Eye (tissue), 1 donor: ENCODE measurements at regions not wholly inside any gene's neighbourhood (a gene's known extent, or its start where the extent isn't known, plus 50 kb on each side); places are given as distances from the start of the nearest gene placed in this dataset.
"Not testable (repeated sequence)": the region's sequence is repeated elsewhere in the genome, so short reads cannot be mapped to it uniquely, and the experiment has no call there.

Experiments
- DNase-seq: peaks from one replicate; pipeline ENCODE4 v3.0.0-alpha.2; 2015

GRCh38 chr19:28333909-28334308 is 879.0 kb downstream of the UQCRFS1 start:
- DNase-seq = no peak

GRCh38 chr19:28332886-28333285 is 880.1 kb downstream of the UQCRFS1 start:
- DNase-seq = no peak

GRCh38 chr19:28332351-28332750 is 880.6 kb downstream of the UQCRFS1 start:
- no peak for DNase-seq

- DNase-seq = no peak
Observed at GRCh38 chr19:28331596-28331995, 881.4 kb downstream of the UQCRFS1 start.

- no peak for DNase-seq
Observed at GRCh38 chr19:28330831-28331230, 882.1 kb downstream of the UQCRFS1 start.

GRCh38 chr19:28329429-28329828 is 883.5 kb downstream of the UQCRFS1 start:
- no peak for DNase-seq

GRCh38 chr19:28327905-28328304 is 885.0 kb downstream of the UQCRFS1 start:
- DNase-seq = no peak

- DNase-seq = no peak
Observed at GRCh38 chr19:28326746-28327145, 886.2 kb downstream of the UQCRFS1 start.

- DNase-seq = no peak
Observed at GRCh38 chr19:28324275-28325060, 888.5 kb downstream of the UQCRFS1 start.

GRCh38 chr19:28322945-28323344 is 890.0 kb downstream of the UQCRFS1 start:
- no peak for DNase-seq

- DNase-seq = no peak
Observed at GRCh38 chr19:28322491-28322890, 890.5 kb downstream of the UQCRFS1 start.

- DNase-seq = no peak
Observed at GRCh38 chr19:28319918-28320317, 893.0 kb downstream of the UQCRFS1 start.

GRCh38 chr19:28319227-28319626 is 893.7 kb downstream of the UQCRFS1 start:
- no peak for DNase-seq

- DNase-seq = no peak
Observed at GRCh38 chr19:28318469-28319179, 894.3 kb downstream of the UQCRFS1 start.

GRCh38 chr19:28316464-28316863 is 896.5 kb downstream of the UQCRFS1 start:
- DNase-seq = no peak

GRCh38 chr19:28314756-28315155 is 898.2 kb downstream of the UQCRFS1 start:
- peak; percentile 78 for DNase-seq

- no peak for DNase-seq
Observed at GRCh38 chr19:28314287-28314686, 898.7 kb downstream of the UQCRFS1 start.

GRCh38 chr19:28313633-28314032 is 899.3 kb downstream of the UQCRFS1 start:
- DNase-seq = peak; percentile 25

GRCh38 chr19:28312269-28312668 is 900.7 kb downstream of the UQCRFS1 start:
- DNase-seq = no peak

GRCh38 chr19:28310829-28311228 is 902.1 kb downstream of the UQCRFS1 start:
- DNase-seq = not testable (repeated sequence)

GRCh38 chr19:28309070-28309469 is 903.9 kb downstream of the UQCRFS1 start:
- no peak for DNase-seq

GRCh38 chr19:28307963-28308362 is 905.0 kb downstream of the UQCRFS1 start:
- no peak for DNase-seq

GRCh38 chr19:28307487-28307886 is 905.5 kb downstream of the UQCRFS1 start:
- peak; percentile 75 for DNase-seq

- DNase-seq = no peak
Observed at GRCh38 chr19:28305513-28305912, 907.4 kb downstream of the UQCRFS1 start.
